BJ (cell line): ENCODE measurements at regions not wholly inside any gene's neighbourhood (a gene's known extent, or its start where the extent isn't known, plus 50 kb on each side); places are given as distances from the start of the nearest gene placed in this dataset.
A peak's percentile ranks its signal among the peaks of the same experiment; 100 is the strongest.

Experiments
- CTCF ChIA-PET: fragments of 350-600 bp; formaldehyde crosslinking; extraction: SDS; loops from one replicate; lab custom pipeline; 2021; ENCODE audit warnings: antibody characterized with exemption, inconsistent platforms; lab: Yijun Ruan, JAX
- POLR2A ChIA-PET: fragments of 300-600 bp; sonication (Branson Sonifier 250); formaldehyde crosslinking; extraction: SDS; loops from one replicate; lab custom pipeline; 2021; ENCODE audit warnings: antibody characterized with exemption; lab: Charles Lee
- DNase-seq: peaks from one replicate; pipeline ENCODE4 v3.0.0-alpha.2; 2011; ENCODE audit warnings: low read depth
- H3K27me3 ChIP-seq: 2 replicates; pipeline ENCODE4 v1.6.0; 2011; ENCODE audit warnings: low read length; ENCODE audit not compliant: control insufficient read depth, insufficient read depth
- H3K36me3 ChIP-seq: 2 replicates; pipeline ENCODE4 v1.5.1; 2011; ENCODE audit warnings: low read length; ENCODE audit not compliant: control insufficient read depth, insufficient read depth
- H3K4me3 ChIP-seq: 2 replicates; pipeline ENCODE4 v1.5.1; 2011; ENCODE audit warnings: low read depth, mild to moderate bottlenecking, control low read depth, low read length
- TF ChIP-seq, protein P1 (sequence below): IDR thresholded peaks from 2 replicates; pipeline ENCODE4 v1.5.1; 2011; ENCODE audit warnings: low read depth, mild to moderate bottlenecking, control low read depth, inconsistent platforms, low read length, moderate library complexity; ENCODE audit not compliant: insufficient read depth

DNA sequence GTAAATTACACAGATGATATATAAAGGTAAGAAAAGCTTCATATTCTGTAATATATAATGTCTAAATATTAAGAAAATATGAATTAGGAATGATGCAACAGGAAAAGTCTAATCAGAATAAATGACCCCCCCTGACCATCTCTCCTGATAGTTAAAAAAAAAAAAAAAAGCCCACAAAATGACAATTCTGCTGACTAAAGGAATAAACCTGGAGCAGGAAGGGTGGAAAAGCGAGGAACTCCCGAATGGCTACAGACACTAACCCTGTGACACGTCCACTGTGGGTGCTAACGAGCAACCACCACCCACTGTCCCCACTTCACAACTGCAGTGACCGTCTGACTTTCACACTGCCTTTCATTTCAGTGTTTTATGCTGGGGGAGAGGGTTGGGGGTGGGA lies 67.6 kb upstream of the FOXQ1 start:
- no peak for DNase-seq
- TF ChIP-seq, protein P1, sequence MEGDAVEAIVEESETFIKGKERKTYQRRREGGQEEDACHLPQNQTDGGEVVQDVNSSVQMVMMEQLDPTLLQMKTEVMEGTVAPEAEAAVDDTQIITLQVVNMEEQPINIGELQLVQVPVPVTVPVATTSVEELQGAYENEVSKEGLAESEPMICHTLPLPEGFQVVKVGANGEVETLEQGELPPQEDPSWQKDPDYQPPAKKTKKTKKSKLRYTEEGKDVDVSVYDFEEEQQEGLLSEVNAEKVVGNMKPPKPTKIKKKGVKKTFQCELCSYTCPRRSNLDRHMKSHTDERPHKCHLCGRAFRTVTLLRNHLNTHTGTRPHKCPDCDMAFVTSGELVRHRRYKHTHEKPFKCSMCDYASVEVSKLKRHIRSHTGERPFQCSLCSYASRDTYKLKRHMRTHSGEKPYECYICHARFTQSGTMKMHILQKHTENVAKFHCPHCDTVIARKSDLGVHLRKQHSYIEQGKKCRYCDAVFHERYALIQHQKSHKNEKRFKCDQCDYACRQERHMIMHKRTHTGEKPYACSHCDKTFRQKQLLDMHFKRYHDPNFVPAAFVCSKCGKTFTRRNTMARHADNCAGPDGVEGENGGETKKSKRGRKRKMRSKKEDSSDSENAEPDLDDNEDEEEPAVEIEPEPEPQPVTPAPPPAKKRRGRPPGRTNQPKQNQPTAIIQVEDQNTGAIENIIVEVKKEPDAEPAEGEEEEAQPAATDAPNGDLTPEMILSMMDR, result no peak
- CTCF ChIA-PET, result no interaction called here
- no peaks in the 10 kb centered on the region for H3K36me3 ChIP-seq
- POLR2A ChIA-PET, result no interaction called here
- H3K27me3 ChIP-seq, result no peaks in the 10 kb centered on the region
- H3K4me3 ChIP-seq, result no peak overlapping the region

DNA sequence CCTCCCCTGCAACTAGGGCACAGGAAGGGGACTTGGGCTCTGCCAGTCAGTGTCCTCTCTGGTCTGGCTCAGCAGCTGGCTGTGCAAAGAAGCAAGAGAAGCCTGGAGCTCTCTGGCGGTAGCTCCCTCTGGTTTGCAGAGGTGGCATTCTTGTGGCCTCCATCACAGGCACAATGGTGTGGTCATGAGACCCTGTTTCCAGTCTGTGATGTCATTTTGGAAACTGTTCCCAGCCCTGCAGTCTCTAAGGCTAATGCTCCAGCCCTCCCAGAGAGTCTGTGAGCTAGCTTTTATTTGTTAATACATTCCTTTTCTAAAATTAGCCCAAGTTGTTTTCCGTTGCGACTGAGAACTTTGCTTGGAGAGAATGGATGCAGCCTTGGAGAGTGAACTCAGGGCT lies 69.5 kb upstream of the FOXQ1 start:
- CTCF ChIA-PET, result interaction anchor here (0.7 to 1.3 kb wide), 3 partner anchors 54 to 330 kb away, joined by 3 read pairs; no protein-coding TSS in a partner anchor
- no peak overlapping the region for H3K4me3 ChIP-seq
- TF ChIP-seq, protein P1, result no peak
- POLR2A ChIA-PET, result no interaction called here
- DNase-seq, result peak; percentile 74
- H3K36me3 ChIP-seq, result no peaks in the 10 kb centered on the region
- H3K27me3 ChIP-seq, result no peaks in the 10 kb centered on the region

DNA sequence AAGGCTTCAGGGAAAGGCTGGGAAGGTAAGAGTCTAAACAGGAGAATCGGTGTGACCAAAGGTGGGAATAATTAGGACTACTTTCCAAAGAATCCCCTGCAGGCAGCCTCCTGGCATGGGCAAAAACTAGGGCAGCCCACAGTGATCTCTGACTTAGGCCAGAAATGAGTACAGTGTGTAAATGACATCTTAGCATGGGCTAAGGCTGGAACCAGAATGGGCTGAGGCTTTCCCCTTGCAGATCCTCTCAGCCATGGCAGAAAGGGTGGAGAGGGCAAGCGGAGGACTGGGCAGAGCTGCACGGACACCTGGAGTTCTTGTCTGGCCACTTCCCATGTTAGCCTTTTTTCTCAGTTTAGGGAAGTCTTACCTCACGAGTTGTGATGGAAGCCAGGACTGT lies 69.9 kb upstream of the FOXQ1 start:
- Histone ChIP-seq H3K27me3 (no peaks in the 10 kb centered on the region), H3K36me3 (no peaks in the 10 kb centered on the region), H3K4me3 (no peak overlapping the region)
- TF ChIP-seq, protein P1, result no peak
- POLR2A ChIA-PET, result no interaction called here
- no peak for DNase-seq
- CTCF ChIA-PET, result interaction anchor here (0.7 to 1.3 kb wide), 3 partner anchors 54 to 330 kb away, joined by 3 read pairs; no protein-coding TSS in a partner anchor

DNA sequence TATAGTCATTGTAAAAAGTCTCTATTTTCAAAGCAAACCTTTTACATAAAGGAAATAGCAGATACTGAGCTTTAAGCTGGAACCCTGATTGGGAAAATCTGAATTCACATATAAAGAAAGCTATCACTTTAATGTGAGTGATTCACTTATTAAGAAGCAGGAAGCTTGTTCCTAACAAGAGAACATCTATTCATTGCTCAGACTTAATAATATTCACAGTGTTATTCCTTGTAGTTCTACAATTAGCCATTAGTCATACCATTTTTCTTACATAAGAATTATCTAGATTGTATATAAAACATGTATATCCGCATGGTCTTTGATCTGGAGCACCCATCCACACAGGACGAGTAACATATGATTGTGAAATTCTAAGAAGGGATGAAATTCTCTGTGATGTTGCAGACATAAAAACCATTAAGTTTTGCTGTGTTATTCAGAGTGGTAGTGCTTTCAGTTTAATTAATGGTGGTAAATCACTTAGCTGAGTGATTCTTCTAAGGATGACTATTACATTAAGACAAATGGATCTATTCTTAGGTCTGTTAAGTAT lies 71.1 kb upstream of the FOXQ1 start:
- no peak for DNase-seq
- no peak overlapping the region for H3K4me3 ChIP-seq
- ChIA-PET CTCF (interaction anchor here (0.8 to 1.3 kb wide), 5 partner anchors 12 to 68 kb away, joined by 3 to 4 read pairs (median 3); no protein-coding TSS in a partner anchor), POLR2A (no interaction called here)
- TF ChIP-seq, protein P1, result no peak
- no peaks in the 10 kb centered on the region for H3K27me3 ChIP-seq
- H3K36me3 ChIP-seq, result no peaks in the 10 kb centered on the region

DNA sequence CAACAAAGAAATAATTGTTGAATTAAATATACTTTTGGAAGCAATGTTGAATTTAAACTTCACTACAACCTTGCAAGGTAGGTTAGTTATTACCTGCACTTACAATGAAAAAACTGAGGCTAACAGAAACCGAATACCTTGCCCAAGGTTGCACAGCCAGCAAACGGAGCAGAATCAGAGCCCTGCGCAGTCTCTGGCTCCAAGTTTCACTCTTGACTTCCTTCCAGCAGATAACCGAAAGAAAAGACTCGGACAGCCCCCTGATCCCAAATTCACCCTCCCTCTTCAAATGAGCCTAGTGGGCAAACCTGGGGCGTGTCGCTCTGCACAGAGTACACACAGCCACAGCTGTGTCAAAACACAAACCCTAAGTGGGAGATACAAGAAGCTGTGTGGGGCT lies 72.1 kb upstream of the FOXQ1 start:
- DNase-seq, result no peak
- TF ChIP-seq, protein P1, result no peak
- Histone ChIP-seq H3K36me3 (no peaks in the 10 kb centered on the region), H3K4me3 (no peak overlapping the region), H3K27me3 (no peaks in the 10 kb centered on the region)
- POLR2A ChIA-PET, result no interaction called here
- CTCF ChIA-PET, result interaction anchor here (1.3 kb wide), 1 partner anchor 9 kb away, joined by 3 read pairs; no protein-coding TSS in a partner anchor
